ENCODE measurements at regions not wholly inside any gene's neighbourhood (a gene's known extent, or its start where the extent isn't known, plus 50 kb on each side); places are given as distances from the start of the nearest gene placed in this dataset.

DNA sequence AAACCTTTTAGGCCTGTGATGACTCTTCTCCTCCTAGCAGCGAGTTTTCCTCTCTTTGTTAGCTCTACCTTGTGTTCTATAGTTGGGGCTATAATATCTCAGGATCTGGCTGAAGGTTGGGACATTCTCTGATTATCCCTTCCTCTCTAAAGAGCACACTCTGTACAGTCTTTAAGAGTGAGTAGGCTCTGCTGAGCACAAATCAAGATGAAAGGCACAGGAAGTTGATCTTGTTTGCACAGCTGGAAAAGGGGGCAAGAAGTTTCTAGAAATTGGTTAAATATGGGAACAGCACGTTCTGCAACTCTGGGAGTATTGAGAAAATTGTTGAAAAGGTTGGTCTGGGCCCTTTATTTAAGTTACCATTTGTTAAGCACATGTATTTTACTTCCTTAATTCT is 240.9 kb downstream of the CDH11 start:
- H3K27ac ChIP-seq (ENCODE audit: low read length): no peak overlapping the region
- TF ChIP-seq EP300 (conservative IDR thresholded peaks at IDR 0.05; ENCODE audit: poor library complexity, severe bottlenecking) (no peak), MXI1 (conservative IDR thresholded peaks at IDR 0.05; ENCODE audit: poor library complexity, severe bottlenecking) (no peak), SMC3 (conservative IDR thresholded peaks at IDR 0.05; ENCODE audit: poor library complexity) (no peak), EZH2 (IDR thresholded peaks at IDR 0.05; ENCODE audit: borderline replicate concordance, insufficient read depth, low read length, poor library complexity, severe bottlenecking) (no peak), TAF1 (IDR thresholded peaks at IDR 0.05; ENCODE audit: low read depth) (no peak), POLR2AphosphoS5 (IDR thresholded peaks at IDR 0.05) (no peak), RAD21 (conservative IDR thresholded peaks at IDR 0.05) (no peak)
- TF ChIP-seq, protein P1, sequence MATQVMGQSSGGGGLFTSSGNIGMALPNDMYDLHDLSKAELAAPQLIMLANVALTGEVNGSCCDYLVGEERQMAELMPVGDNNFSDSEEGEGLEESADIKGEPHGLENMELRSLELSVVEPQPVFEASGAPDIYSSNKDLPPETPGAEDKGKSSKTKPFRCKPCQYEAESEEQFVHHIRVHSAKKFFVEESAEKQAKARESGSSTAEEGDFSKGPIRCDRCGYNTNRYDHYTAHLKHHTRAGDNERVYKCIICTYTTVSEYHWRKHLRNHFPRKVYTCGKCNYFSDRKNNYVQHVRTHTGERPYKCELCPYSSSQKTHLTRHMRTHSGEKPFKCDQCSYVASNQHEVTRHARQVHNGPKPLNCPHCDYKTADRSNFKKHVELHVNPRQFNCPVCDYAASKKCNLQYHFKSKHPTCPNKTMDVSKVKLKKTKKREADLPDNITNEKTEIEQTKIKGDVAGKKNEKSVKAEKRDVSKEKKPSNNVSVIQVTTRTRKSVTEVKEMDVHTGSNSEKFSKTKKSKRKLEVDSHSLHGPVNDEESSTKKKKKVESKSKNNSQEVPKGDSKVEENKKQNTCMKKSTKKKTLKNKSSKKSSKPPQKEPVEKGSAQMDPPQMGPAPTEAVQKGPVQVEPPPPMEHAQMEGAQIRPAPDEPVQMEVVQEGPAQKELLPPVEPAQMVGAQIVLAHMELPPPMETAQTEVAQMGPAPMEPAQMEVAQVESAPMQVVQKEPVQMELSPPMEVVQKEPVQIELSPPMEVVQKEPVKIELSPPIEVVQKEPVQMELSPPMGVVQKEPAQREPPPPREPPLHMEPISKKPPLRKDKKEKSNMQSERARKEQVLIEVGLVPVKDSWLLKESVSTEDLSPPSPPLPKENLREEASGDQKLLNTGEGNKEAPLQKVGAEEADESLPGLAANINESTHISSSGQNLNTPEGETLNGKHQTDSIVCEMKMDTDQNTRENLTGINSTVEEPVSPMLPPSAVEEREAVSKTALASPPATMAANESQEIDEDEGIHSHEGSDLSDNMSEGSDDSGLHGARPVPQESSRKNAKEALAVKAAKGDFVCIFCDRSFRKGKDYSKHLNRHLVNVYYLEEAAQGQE (IDR thresholded peaks at IDR 0.05; ENCODE audit: borderline replicate concordance): no peak
- no peaks in the 10 kb centered on the region for H3K27me3 ChIP-seq (ENCODE audit: insufficient read depth, low read depth, low read length)
- no peak overlapping the region for H3K4me2 ChIP-seq (ENCODE audit: low read length)
- no peaks in the 10 kb centered on the region for H4K20me1 ChIP-seq (ENCODE audit: insufficient read depth)
- H2AFZ ChIP-seq (ENCODE audit: low read depth, low read length): no peak overlapping the region
- H3K36me3 ChIP-seq (ENCODE audit: insufficient read depth, low read length): no peaks in the 10 kb centered on the region
- no peak overlapping the region for H3K9ac ChIP-seq (ENCODE audit: low read length)
- no peaks in the 10 kb centered on the region for H3K9me3 ChIP-seq (ENCODE audit: low read length)
- H3K9me2 ChIP-seq (ENCODE audit: insufficient read depth, low read length): no peaks in the 10 kb centered on the region
- H3K79me2 ChIP-seq (replicated peaks; ENCODE audit: insufficient read depth, low read length): no peaks in the 10 kb centered on the region
- no peaks in the 10 kb centered on the region for H3F3A ChIP-seq (ENCODE audit: insufficient read depth, low read length, poor library complexity, severe bottlenecking)
- no peak overlapping the region for H3K4me3 ChIP-seq (ENCODE audit: low read length)

DNA sequence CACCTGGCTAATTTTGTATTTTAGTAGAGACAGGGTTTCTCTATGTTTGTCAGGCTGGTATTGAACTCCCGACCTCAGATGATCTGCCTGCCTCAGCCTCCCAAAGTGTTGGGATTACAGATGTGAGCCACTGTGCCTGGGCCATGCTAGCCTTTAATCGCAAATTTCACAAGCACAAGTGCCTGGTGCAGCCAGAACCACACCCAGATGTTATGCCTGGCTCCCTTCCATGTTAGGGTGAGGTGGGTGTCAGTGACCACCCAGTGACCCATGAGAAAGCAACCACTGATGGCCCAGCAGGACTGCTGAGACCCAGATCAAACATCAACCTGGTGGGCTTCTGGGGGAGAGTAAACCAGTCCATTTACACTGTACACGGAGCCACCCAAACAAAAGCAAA is 241.9 kb downstream of the CDH11 start:
- no peaks in the 10 kb centered on the region for H3K36me3 ChIP-seq (ENCODE audit: insufficient read depth, low read length)

More for the DNA sequence above, 241.9 kb downstream of the CDH11 start:
- Histone ChIP-seq H3K9me3 (ENCODE audit: low read length) (no peaks in the 10 kb centered on the region), H3F3A (ENCODE audit: insufficient read depth, low read length, poor library complexity, severe bottlenecking) (no peaks in the 10 kb centered on the region), H3K27ac (ENCODE audit: low read length) (no peak overlapping the region), H3K9ac (ENCODE audit: low read length) (no peak overlapping the region), H3K4me2 (ENCODE audit: low read length) (no peak overlapping the region), H4K20me1 (ENCODE audit: insufficient read depth) (no peaks in the 10 kb centered on the region), H3K79me2 (replicated peaks; ENCODE audit: insufficient read depth, low read length) (no peaks in the 10 kb centered on the region), H2AFZ (ENCODE audit: low read depth, low read length) (no peak overlapping the region), H3K4me3 (ENCODE audit: low read length) (no peak overlapping the region), H3K9me2 (ENCODE audit: insufficient read depth, low read length) (no peaks in the 10 kb centered on the region), H3K27me3 (ENCODE audit: insufficient read depth, low read depth, low read length) (no peaks in the 10 kb centered on the region)
- TF ChIP-seq, protein P1 (IDR thresholded peaks at IDR 0.05; ENCODE audit: borderline replicate concordance): no peak
